Stimulated activated CD4-positive, alpha-beta T cell treated with anti-CD3 and anti-CD28 coated beads, Interleukin-4, amount 100 ng/mL, for 1 hour (primary cell): ENCODE measurements at regions not wholly inside any gene's neighbourhood (a gene's known extent, or its start where the extent isn't known, plus 50 kb on each side); places are given as distances from the start of the nearest gene placed in this dataset.
A peak's percentile ranks its signal among the peaks of the same experiment; 100 is the strongest.
"Not testable (repeated sequence)": the region's sequence is repeated elsewhere in the genome, so short reads cannot be mapped to it uniquely, and the experiment has no call there.

Source experiments
- DNase-seq: peaks from one replicate; pipeline ENCODE4 v3.0.0-alpha.2; 2020

- no peak for DNase-seq
These were observed 396.8 kb downstream of the FAM72C start for GRCh38 chr1:143574891-143575520.

DNA sequence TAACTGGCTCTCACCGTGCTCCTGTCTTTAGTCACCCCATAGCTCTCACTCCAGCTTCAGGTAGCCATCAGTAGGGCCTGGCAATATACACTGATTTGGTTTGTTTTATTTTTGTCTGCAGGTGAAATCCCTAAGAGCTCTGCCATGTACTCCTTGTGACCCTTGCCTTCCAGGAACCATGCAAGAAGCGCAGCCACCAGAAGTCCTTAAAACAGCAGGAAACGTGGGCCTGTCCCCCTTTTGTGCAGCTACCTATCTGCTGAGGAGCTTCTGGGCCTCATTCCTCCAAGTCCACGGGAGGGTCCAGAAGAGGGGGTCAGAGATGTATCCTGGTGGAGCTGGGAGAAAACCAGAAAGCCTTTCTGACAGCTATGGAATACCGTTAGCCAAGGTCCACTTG is 399.1 kb downstream of the FAM72C start:
- not testable (repeated sequence) for DNase-seq

DNA sequence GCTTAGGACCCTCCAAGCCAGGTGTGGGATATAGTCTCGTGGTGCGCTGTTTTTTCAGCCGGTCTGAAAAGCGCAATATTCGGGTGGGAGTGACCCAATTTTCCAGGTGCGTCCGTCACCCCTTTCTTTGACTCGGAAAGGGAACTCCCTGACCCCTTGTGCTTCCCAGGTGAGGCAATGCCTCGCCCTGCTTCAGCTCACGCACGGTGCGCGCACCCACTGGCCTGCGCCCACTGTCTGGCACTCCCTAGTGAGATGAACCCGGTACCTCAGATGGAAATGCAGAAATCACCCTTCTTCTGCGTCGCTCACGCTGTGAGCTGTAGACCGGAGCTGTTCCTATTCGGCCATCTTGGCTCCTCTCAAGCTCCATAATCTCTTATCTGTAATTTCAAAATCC is 408.0 kb downstream of the FAM72C start:
- DNase-seq: not testable (repeated sequence)

GRCh38 chr1:143553627-143554026 is 418.2 kb downstream of the FAM72C start:
- no peak for DNase-seq

GRCh38 chr1:143504703-143505102 is 467.1 kb downstream of the FAM72C start:
- not testable (repeated sequence) for DNase-seq

GRCh38 chr1:143504080-143504479 is 467.7 kb downstream of the FAM72C start:
- DNase-seq: not testable (repeated sequence)

- not testable (repeated sequence) for DNase-seq
These were observed 468.7 kb downstream of the FAM72C start for GRCh38 chr1:143503048-143503447.

- not testable (repeated sequence) for DNase-seq
These were observed 469.7 kb downstream of the FAM72C start for GRCh38 chr1:143502038-143502437.

- DNase-seq: peak; percentile 2
These were observed 473.6 kb downstream of the FAM72C start for GRCh38 chr1:143498059-143498749.

DNA sequence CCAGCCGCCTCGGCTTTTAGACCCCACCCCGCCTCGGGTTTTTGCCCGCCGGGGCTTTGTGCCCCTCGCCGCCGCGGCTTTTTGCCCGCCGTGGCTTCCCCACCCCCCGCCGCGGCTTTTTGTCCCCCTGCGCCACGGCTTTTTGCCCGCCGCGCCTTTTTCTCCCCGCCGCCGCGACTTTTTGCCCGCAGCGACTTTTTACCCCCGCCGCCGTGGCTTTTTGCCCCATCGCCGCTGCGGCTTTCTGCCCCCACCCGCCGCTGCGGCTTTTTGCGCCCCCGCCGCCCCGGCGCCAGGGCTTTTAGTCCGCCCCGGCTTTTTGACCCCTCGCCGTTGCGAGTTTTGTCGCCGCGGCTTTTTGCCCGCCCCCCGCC is 474.4 kb downstream of the FAM72C start:
- DNase-seq: peak; percentile 1

- not testable (repeated sequence) for DNase-seq
These were observed 475.0 kb downstream of the FAM72C start for GRCh38 chr1:143496526-143497373.
